ENCODE measurements at regions not wholly inside any gene's neighbourhood (a gene's known extent, or its start where the extent isn't known, plus 50 kb on each side); places are given as distances from the start of the nearest gene placed in this dataset.
"Not testable (repeated sequence)": the region's sequence is repeated elsewhere in the genome, so short reads cannot be mapped to it uniquely, and the experiment has no call there.

GRCh38 chr3:56955492-56956111 is 104.9 kb upstream of the SPATA12 start:
- H3K4me1 Mint-ChIP-seq (ENCODE audit: low read depth) = no peaks in the 10 kb centered on the region
- H3K27me3 Mint-ChIP-seq (ENCODE audit: low read depth) = no peaks in the 10 kb centered on the region
- no peak overlapping the region for H3K27ac Mint-ChIP-seq
- H3K9me3 Mint-ChIP-seq = no peaks in the 10 kb centered on the region
- no peak overlapping the region for H3K4me3 Mint-ChIP-seq
- no peaks in the 10 kb centered on the region for H3K36me3 Mint-ChIP-seq (ENCODE audit: low read depth)

DNA sequence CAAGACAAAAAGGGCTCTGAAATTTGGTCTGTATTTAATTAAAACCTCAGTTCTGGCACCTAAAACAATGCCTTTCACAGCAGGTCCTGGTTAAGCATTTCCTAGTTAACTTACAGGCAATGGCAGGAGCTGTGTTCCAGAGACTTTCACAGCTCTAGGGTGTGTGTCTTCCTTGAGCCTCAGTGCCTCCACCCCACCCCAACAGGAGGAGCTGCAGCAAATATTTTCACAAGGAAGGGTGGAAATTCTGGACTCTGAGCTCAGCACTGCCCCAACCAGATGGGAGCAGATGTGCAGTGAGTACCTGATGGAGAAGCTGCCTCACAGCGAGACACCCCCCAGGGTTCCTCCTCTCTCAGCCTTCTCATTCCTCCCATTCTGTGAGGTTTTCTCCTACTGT is 106.3 kb upstream of the SPATA12 start:
- no peaks in the 10 kb centered on the region for H3K9me3 Mint-ChIP-seq
- H3K4me1 Mint-ChIP-seq (ENCODE audit: low read depth) = no peaks in the 10 kb centered on the region
- no peak overlapping the region for H3K4me3 Mint-ChIP-seq
- H3K36me3 Mint-ChIP-seq (ENCODE audit: low read depth) = no peaks in the 10 kb centered on the region
- H3K27me3 Mint-ChIP-seq (ENCODE audit: low read depth) = no peaks in the 10 kb centered on the region
- no peak overlapping the region for H3K27ac Mint-ChIP-seq

GRCh38 chr3:56952846-56953245 is 107.6 kb upstream of the SPATA12 start:
- Mint-ChIP-seq H3K36me3 (ENCODE audit: low read depth) (peaks cover under 1% of the 10 kb centered on the region), H3K9me3 (no peaks in the 10 kb centered on the region), H3K27me3 (ENCODE audit: low read depth) (no peaks in the 10 kb centered on the region), H3K27ac (no peak overlapping the region), H3K4me3 (no peak overlapping the region), H3K4me1 (ENCODE audit: low read depth) (no peaks in the 10 kb centered on the region)

DNA sequence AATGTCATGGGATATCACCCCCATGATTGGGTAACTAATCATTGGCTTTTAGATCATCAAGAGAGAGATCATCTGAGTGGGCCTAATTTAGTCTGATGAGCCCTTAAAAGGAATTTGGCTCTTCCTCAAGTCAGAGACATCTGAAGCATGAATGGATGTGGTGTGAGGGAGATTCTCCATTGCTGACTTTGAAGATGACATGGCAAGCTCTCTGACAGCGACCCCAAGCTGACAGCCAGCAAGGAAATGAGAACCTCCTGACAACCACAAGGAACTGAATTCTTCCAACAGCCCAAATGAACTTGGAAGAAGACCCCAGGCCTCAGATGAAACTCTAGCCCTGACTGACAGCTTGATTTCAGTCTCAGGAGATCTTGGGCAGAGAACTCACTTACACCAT is 108.4 kb upstream of the SPATA12 start:
- peaks cover 2% of the 10 kb centered on the region for H3K36me3 Mint-ChIP-seq (ENCODE audit: low read depth)
- no peaks in the 10 kb centered on the region for H3K4me1 Mint-ChIP-seq (ENCODE audit: low read depth)
- H3K27me3 Mint-ChIP-seq (ENCODE audit: low read depth) = peaks cover 3% of the 10 kb centered on the region
- H3K27ac Mint-ChIP-seq = no peak overlapping the region
- no peak overlapping the region for H3K4me3 Mint-ChIP-seq
- H3K9me3 Mint-ChIP-seq = no peaks in the 10 kb centered on the region

DNA sequence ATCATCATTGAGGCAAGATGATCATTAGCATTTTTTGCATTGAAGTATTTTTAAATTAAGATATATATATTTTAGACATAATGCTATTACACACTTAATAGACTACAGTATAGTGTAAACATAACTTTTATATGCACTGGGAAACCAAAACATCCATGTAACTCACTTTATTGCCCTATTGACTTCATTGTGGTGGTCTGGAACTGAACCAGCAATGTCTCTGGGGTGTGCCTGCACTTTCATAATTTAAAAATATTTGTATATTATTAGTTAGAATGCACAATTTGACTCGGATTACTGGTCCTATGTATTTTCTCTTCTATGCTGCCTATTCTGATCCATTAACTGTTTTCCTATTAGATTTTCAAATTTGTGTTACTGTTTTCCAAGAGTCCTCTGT is 109.1 kb upstream of the SPATA12 start:
- Mint-ChIP-seq H3K9me3 (peaks cover 3% of the 10 kb centered on the region), H3K4me3 (no peak overlapping the region), H3K4me1 (ENCODE audit: low read depth) (no peaks in the 10 kb centered on the region), H3K27me3 (ENCODE audit: low read depth) (peaks cover 9% of the 10 kb centered on the region), H3K36me3 (ENCODE audit: low read depth) (peaks cover 6% of the 10 kb centered on the region), H3K27ac (no peak overlapping the region)

- not testable (repeated sequence) for H3K36me3 Mint-ChIP-seq (ENCODE audit: low read depth); H3K4me3 Mint-ChIP-seq; H3K27ac Mint-ChIP-seq
- H3K27me3 Mint-ChIP-seq (ENCODE audit: low read depth) = peaks cover 12% of the 10 kb centered on the region
- peaks cover 15% of the 10 kb centered on the region for H3K9me3 Mint-ChIP-seq
- H3K4me1 Mint-ChIP-seq (ENCODE audit: low read depth) = peaks cover 11% of the 10 kb centered on the region
These were observed 115.1 kb upstream of the SPATA12 start for GRCh38 chr3:56945378-56945777.

DNA sequence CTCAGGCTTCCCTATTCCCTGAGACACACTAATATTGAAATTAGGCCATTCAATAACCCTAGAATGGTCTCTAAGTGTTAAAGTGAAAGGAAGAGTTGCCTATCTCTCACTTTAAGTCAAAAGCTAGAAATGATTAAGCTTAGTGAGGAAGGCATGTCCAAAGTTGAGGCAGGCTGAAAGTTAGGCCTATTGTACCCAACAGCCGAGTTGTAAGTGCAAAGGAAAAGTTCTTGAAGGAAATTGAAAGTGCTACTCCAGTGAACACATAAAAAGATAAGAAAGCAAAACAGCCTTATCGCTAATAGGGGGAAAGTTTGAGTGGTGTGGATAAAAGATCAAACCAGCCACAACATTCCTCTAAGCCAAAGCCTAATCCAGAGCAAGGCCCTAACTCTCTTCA is 117.9 kb upstream of the SPATA12 start:
- H3K27me3 Mint-ChIP-seq (ENCODE audit: low read depth) = peaks cover 12% of the 10 kb centered on the region
- no peak overlapping the region for H3K4me3 Mint-ChIP-seq
- peaks cover 16% of the 10 kb centered on the region for H3K4me1 Mint-ChIP-seq (ENCODE audit: low read depth)
- no peak overlapping the region for H3K27ac Mint-ChIP-seq
- H3K9me3 Mint-ChIP-seq = peaks cover 15% of the 10 kb centered on the region
- peaks cover 5% of the 10 kb centered on the region for H3K36me3 Mint-ChIP-seq (ENCODE audit: low read depth)

- Mint-ChIP-seq H3K4me3 (no peak overlapping the region), H3K4me1 (ENCODE audit: low read depth) (peaks cover 17% of the 10 kb centered on the region), H3K27me3 (ENCODE audit: low read depth) (no peaks in the 10 kb centered on the region), H3K27ac (no peak overlapping the region), H3K36me3 (ENCODE audit: low read depth) (no peaks in the 10 kb centered on the region), H3K9me3 (peaks cover 9% of the 10 kb centered on the region)
These were observed 119.5 kb upstream of the SPATA12 start for GRCh38 chr3:56940976-56941375.

- H3K4me1 Mint-ChIP-seq (ENCODE audit: low read depth) = peaks cover 17% of the 10 kb centered on the region
- H3K27ac Mint-ChIP-seq = no peak overlapping the region
- H3K4me3 Mint-ChIP-seq = no peak overlapping the region
- no peaks in the 10 kb centered on the region for H3K36me3 Mint-ChIP-seq (ENCODE audit: low read depth)
- no peaks in the 10 kb centered on the region for H3K27me3 Mint-ChIP-seq (ENCODE audit: low read depth)
- peaks cover 8% of the 10 kb centered on the region for H3K9me3 Mint-ChIP-seq
These were observed 120.1 kb upstream of the SPATA12 start for GRCh38 chr3:56940321-56940720.

DNA sequence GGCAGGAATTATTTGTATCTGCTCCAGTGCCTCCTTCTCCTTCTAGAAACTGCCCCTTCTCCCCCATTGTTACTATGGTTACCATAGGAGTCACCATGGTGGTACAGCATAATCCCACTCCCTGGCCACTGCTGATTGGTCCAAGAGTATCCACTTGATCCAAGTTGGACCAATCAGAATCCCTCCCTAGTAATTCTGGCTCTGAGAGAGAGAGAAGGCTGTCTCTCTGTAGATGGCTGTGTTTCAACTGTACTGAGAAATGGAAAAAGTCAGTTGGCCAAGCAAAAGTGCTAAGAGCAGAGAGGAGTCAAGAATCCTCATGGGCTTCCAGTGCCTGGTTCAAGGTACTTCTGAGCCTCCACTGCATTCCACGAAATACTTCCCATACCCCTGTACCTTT is 120.6 kb upstream of the SPATA12 start:
- no peaks in the 10 kb centered on the region for H3K36me3 Mint-ChIP-seq (ENCODE audit: low read depth)
- no peak overlapping the region for H3K4me3 Mint-ChIP-seq
- H3K27ac Mint-ChIP-seq = no peak overlapping the region
- H3K27me3 Mint-ChIP-seq (ENCODE audit: low read depth) = no peaks in the 10 kb centered on the region
- peaks cover 12% of the 10 kb centered on the region for H3K4me1 Mint-ChIP-seq (ENCODE audit: low read depth)
- peaks cover 5% of the 10 kb centered on the region for H3K9me3 Mint-ChIP-seq

DNA sequence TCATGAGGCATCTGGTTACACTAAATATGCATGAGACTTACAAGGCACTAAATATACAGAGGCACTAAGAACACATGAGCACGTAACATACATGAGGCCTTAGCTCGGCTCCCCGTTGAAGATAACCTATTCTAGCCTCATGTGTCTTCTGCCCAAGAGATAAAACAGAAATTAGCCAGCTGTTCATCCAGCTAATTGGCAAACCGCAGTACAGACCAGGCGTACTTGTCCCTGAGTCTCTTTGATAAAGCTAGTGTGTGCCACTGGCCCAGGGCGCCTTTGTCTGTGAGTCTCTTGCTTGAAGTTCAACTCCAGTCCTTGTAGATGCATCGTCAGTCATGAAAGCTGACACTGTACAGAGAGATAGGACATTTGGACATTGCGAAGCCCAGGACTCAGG is 121.9 kb upstream of the SPATA12 start:
- no peak overlapping the region for H3K4me3 Mint-ChIP-seq
- H3K27ac Mint-ChIP-seq = no peak overlapping the region
- no peaks in the 10 kb centered on the region for H3K27me3 Mint-ChIP-seq (ENCODE audit: low read depth)
- H3K36me3 Mint-ChIP-seq (ENCODE audit: low read depth) = peaks cover 4% of the 10 kb centered on the region
- H3K9me3 Mint-ChIP-seq = peaks cover 6% of the 10 kb centered on the region
- peaks cover 12% of the 10 kb centered on the region for H3K4me1 Mint-ChIP-seq (ENCODE audit: low read depth)

- peaks cover 10% of the 10 kb centered on the region for H3K4me1 Mint-ChIP-seq (ENCODE audit: low read depth)
- H3K4me3 Mint-ChIP-seq = no peak overlapping the region
- no peak overlapping the region for H3K27ac Mint-ChIP-seq
- no peaks in the 10 kb centered on the region for H3K27me3 Mint-ChIP-seq (ENCODE audit: low read depth)
- peaks cover 12% of the 10 kb centered on the region for H3K9me3 Mint-ChIP-seq
- peaks cover 7% of the 10 kb centered on the region for H3K36me3 Mint-ChIP-seq (ENCODE audit: low read depth)
These were observed 122.9 kb upstream of the SPATA12 start for GRCh38 chr3:56937580-56937979.

GRCh38 chr3:56935811-56936210 is 124.7 kb upstream of the SPATA12 start:
- no peaks in the 10 kb centered on the region for H3K27me3 Mint-ChIP-seq (ENCODE audit: low read depth)
- H3K4me3 Mint-ChIP-seq = no peak overlapping the region
- H3K36me3 Mint-ChIP-seq (ENCODE audit: low read depth) = peaks cover 9% of the 10 kb centered on the region
- H3K9me3 Mint-ChIP-seq = peaks cover 12% of the 10 kb centered on the region
- H3K4me1 Mint-ChIP-seq (ENCODE audit: low read depth) = peaks cover 10% of the 10 kb centered on the region
- no peak overlapping the region for H3K27ac Mint-ChIP-seq

DNA sequence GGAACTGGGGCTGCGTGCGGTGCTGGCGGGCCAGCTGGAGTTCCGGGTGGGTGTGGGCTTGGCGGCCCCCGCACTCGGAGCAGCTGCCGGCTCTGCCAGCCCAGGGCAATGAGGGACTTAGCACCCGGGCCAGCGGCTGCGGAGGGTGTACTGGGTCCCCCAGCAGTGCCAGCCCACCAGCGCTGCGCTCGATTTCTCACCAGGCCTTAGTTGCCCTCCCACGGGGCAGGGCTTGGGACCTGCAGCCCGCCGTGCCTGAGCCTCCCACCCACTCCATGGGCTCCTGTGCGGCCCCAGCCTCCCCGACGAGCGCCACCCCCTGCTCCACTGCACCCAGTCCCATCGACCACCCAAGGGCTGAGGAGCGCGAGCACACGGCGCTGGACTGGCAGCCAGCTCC is 126.0 kb upstream of the SPATA12 start:
- Mint-ChIP-seq H3K4me1 (ENCODE audit: low read depth) (peaks cover 19% of the 10 kb centered on the region), H3K9me3 (peaks cover 12% of the 10 kb centered on the region)
- not testable (repeated sequence) for H3K4me3 Mint-ChIP-seq; H3K27me3 Mint-ChIP-seq (ENCODE audit: low read depth); H3K27ac Mint-ChIP-seq; H3K36me3 Mint-ChIP-seq (ENCODE audit: low read depth)

- no peak overlapping the region for H3K27ac Mint-ChIP-seq
- peaks cover 24% of the 10 kb centered on the region for H3K4me1 Mint-ChIP-seq (ENCODE audit: low read depth)
- no peaks in the 10 kb centered on the region for H3K27me3 Mint-ChIP-seq (ENCODE audit: low read depth)
- H3K4me3 Mint-ChIP-seq = no peak overlapping the region
- peaks cover 12% of the 10 kb centered on the region for H3K9me3 Mint-ChIP-seq
- H3K36me3 Mint-ChIP-seq (ENCODE audit: low read depth) = peaks cover 11% of the 10 kb centered on the region
These were observed 126.7 kb upstream of the SPATA12 start for GRCh38 chr3:56933803-56934202.

DNA sequence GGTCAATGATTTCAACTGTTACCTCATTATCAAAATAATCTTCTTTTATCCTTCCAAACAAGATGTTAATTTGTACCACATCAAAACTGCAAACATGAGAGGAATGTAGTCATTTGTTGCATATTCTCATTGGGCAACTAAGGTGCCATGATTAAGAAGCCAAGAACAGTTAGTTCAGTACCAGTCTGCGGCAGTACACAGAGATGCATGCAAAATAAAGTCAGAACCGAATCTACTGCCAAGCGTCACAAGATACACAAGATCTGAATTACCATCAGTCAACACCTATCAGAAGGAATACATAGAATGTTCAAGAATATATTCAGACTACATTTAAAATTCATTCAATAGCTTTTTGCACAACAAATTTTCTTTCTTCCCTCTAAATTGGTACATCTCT is 127.6 kb upstream of the SPATA12 start:
- H3K27ac Mint-ChIP-seq = no peak overlapping the region
- H3K36me3 Mint-ChIP-seq (ENCODE audit: low read depth) = peaks cover 11% of the 10 kb centered on the region
- no peak overlapping the region for H3K4me3 Mint-ChIP-seq
- peaks cover 12% of the 10 kb centered on the region for H3K9me3 Mint-ChIP-seq
- peaks cover 32% of the 10 kb centered on the region for H3K4me1 Mint-ChIP-seq (ENCODE audit: low read depth)
- H3K27me3 Mint-ChIP-seq (ENCODE audit: low read depth) = no peaks in the 10 kb centered on the region

Data from T-helper 1 cell treated with Interleukin-12 subunit alpha and Interleukin-12 subunit beta and Interleukin-4 antibody, amounts not matched to agents 30 μg/mL and 1 μg/mL, for 36 hours (primary cell).